K562 (cell line): ENCODE measurements at regions not wholly inside any gene's neighbourhood (a gene's known extent, or its start where the extent isn't known, plus 50 kb on each side); places are given as distances from the start of the nearest gene placed in this dataset.

Experiments used
- ATAC-seq: fragments of 200-7000 bp; cut with Tn5 transposase; 3 replicates; pipeline ENCODE4 v1.9.1; 2020; ENCODE audit warnings: moderate library complexity
- BruUV-seq: library from RNA; stranded (reverse); fragments of 400-500 nt; replicated peaks from 2 replicates; lab custom pipeline; 2021; lab: Mats Ljungman, UMichigan
- CTCF ChIA-PET: fragments of 300-600 bp; formaldehyde crosslinking; extraction: SDS; loops from one replicate; lab custom pipeline; 2021; ENCODE audit warnings: low intra/inter-chr PET ratio; lab: Yijun Ruan, JAX
- POLR2A ChIA-PET: fragments of 300-600, 350-650 bp; sonication (Branson Sonifier 250); formaldehyde crosslinking; extraction: SDS; loops from one replicate; lab custom pipeline; 2021; ENCODE audit warnings: antibody characterized with exemption, inconsistent platforms; lab: Yijun Ruan, JAX
- DNase-seq, 4 experiments: peaks; one replicate each; pipeline versions ENCODE4 v3.0.0 to v3.0.0-alpha.2; 2011 to 2018; ENCODE audit warnings: low spot score in 3 of 4, mixed read lengths in 3 of 4; ENCODE audit errors: extremely low read depth in 1 of 4
- FAIRE-seq: peaks from 2 replicates; lab custom pipeline; 2011; peaks lifted over from hg19 to GRCh38; lab: Jason Lieb, UNC
- H2AFZ ChIP-seq: 2 replicates; pipeline ENCODE4 v1.6.0; 2011; ENCODE audit warnings: low read depth, low read length, control low read depth, inconsistent platforms
- H3K27ac ChIP-seq: fragments of 200-600 bp; 3 replicates; pipeline ENCODE4 v1.8.0; 2011; ENCODE audit warnings: low read depth, mild to moderate bottlenecking, control low read depth, inconsistent platforms, low read length, moderate library complexity, mixed read lengths; ENCODE audit errors: extremely low read depth
- H3K27me3 ChIP-seq, 2 experiments: fragments of 300-600 bp in 1 of 2; 2 replicates in 1 of 2; 3 replicates in 1 of 2; pipeline versions ENCODE4 v1.6.0 to v1.8.0; 2011; ENCODE audit warnings: inconsistent platforms in 2 of 2, low read length in 2 of 2, mild to moderate bottlenecking in 1 of 2, mixed read lengths in 1 of 2, moderate library complexity in 1 of 2; ENCODE audit not compliant: control insufficient read depth in 2 of 2, insufficient read depth in 2 of 2
- H3K36me3 ChIP-seq: fragments of 300-600 bp; 3 replicates; pipeline ENCODE4 v1.8.0; 2011; ENCODE audit warnings: mild to moderate bottlenecking, low read length, inconsistent platforms; ENCODE audit not compliant: control insufficient read depth, insufficient read depth
- H3K4me1 ChIP-seq, 2 experiments: fragments of 200-600 bp in 1 of 2; replicated peaks in 1 of 2; 2 replicates in 1 of 2; 3 replicates in 1 of 2; pipeline versions ENCODE4 v1.5.1 to v1.8.0; 2011; ENCODE audit warnings: inconsistent platforms in 2 of 2, low read length in 2 of 2, mild to moderate bottlenecking in 1 of 2, mixed read lengths in 1 of 2, moderate library complexity in 1 of 2; ENCODE audit not compliant: control insufficient read depth in 2 of 2, insufficient read depth in 2 of 2
- H3K4me2 ChIP-seq: 2 replicates; pipeline ENCODE4 v1.6.1; 2011; ENCODE audit warnings: low read length, control low read depth, inconsistent platforms, mixed read lengths; ENCODE audit not compliant: insufficient read depth
- H3K4me3 ChIP-seq: fragments of 200-600 bp; sonication (generic), shearing (Covaris generic); 2 replicates; pipeline ENCODE4 v1.5.1; 2016; ENCODE audit warnings: control low read depth, inconsistent platforms
- H3K79me2 ChIP-seq: fragments of 200-600 bp; 3 replicates; pipeline ENCODE4 v1.8.0; 2011; ENCODE audit warnings: low read length, inconsistent platforms; ENCODE audit not compliant: control insufficient read depth, insufficient read depth
- H3K9ac ChIP-seq, 2 experiments: 2 replicates each; pipeline versions ENCODE4 v1.6.0 to v1.6.1; 2011; ENCODE audit warnings: low read depth in 2 of 2, low read length in 2 of 2, control low read depth in 1 of 2, inconsistent platforms in 1 of 2, mild to moderate bottlenecking in 1 of 2, mixed read lengths in 1 of 2; ENCODE audit not compliant: insufficient read depth in 1 of 2
- H3K9me1 ChIP-seq: one replicate; pipeline ENCODE4 v1.6.0; 2011; ENCODE audit warnings: inconsistent platforms, mild to moderate bottlenecking, low read length, moderate library complexity; ENCODE audit not compliant: control insufficient read depth, insufficient read depth
- H3K9me3 ChIP-seq: replicated peaks from 2 replicates; pipeline ENCODE4 v1.5.1; 2011; ENCODE audit warnings: low read depth, low read length, inconsistent platforms; ENCODE audit not compliant: control insufficient read depth, insufficient read depth
- H4K20me1 ChIP-seq: replicated peaks from 2 replicates; pipeline ENCODE4 v1.6.1; 2011; ENCODE audit warnings: low read length, inconsistent platforms, mixed read lengths; ENCODE audit not compliant: control insufficient read depth, insufficient read depth
- HDAC3 ChIP-seq: fragments of 450-650 bp; IDR thresholded peaks from 2 replicates; pipeline ENCODE4 v1.6.1; 2018; ENCODE audit warnings: borderline replicate concordance, mild to moderate bottlenecking, moderate library complexity; ENCODE audit not compliant: partially characterized antibody
- SMARCA5 ChIP-seq: fragments of 450-650 bp; IDR thresholded peaks from 2 replicates; pipeline ENCODE4 v1.6.1; 2016
- ZNF449 ChIP-seq: fragments of 250-450 bp; sonication (Bioruptor Pico); IDR thresholded peaks from 2 replicates; pipeline ENCODE4 v1.8.0; 2022; ENCODE audit warnings: moderate library complexity, mild to moderate bottlenecking, inconsistent platforms
- ZNF778 ChIP-seq: fragments of 450-650 bp; formaldehyde crosslinking; IDR thresholded peaks from 2 replicates; pipeline ENCODE4 v1.4.0; 2020; ENCODE audit warnings: mild to moderate bottlenecking, moderate library complexity
- WGBS: fragments of 100-300 bp; shearing (Covaris generic); methylation state at CpG from one replicate; pipeline ENCODE4 v1.1.6; 2016; ENCODE audit warnings: low coverage, mixed read lengths; ENCODE audit not compliant: insufficient coverage; ENCODE audit errors: missing lambda C conversion rate; 5-methylcytosine and 5-hydroxymethylcytosine counted together
- in situ Hi-C: fragments of 300-500 bp; cut with MboI; formaldehyde crosslinking; loops from 4 replicates; pipeline ENCODE4 v1.15.0; 2018; ENCODE audit warnings: inconsistent platforms, mixed read lengths
- intact Hi-C: fragments of 100-400 bp; cut with micrococcal nuclease; formaldehyde crosslinking; loops from 2 replicates; pipeline ENCODE4 v1.14.2; 2022

- in situ Hi-C loops = no loop called here
- Histone ChIP-seq H3K4me2 (no peak overlapping the region), H3K27me3 (0 out of 5 replicates have a peak, but pooled peaks cover 0 to 6% of the 10 kb centered on the region in 2 experiments), H3K4me1 (no peaks in the 10 kb centered on the region), H3K9me1 (no peaks in the 10 kb centered on the region), H3K9ac (no peak overlapping the region), H3K9me3 (no peaks in the 10 kb centered on the region), H3K36me3 (no peaks in the 10 kb centered on the region), H3K27ac (no peak overlapping the region), H3K4me3 (no peak overlapping the region), H3K79me2 (no peaks in the 10 kb centered on the region), H4K20me1 (no peaks in the 10 kb centered on the region), H2AFZ (no peak overlapping the region)
- ATAC-seq = no peak
- BruUV-seq = no TSS peak
- TF ChIP-seq ZNF449 (CRISPR knock-in tag) = no peak
- no peak for TF ChIP-seq ZNF778 (CRISPR knock-in tag)
- TF ChIP-seq SMARCA5 = no peak
- no peak for TF ChIP-seq HDAC3
- POLR2A ChIA-PET = interaction anchor here (0.7 kb wide), 1 partner anchor 1968 kb away, joined by 4 read pairs; no protein-coding TSS in a partner anchor
- no peak for DNase-seq
- CTCF ChIA-PET = no interaction called here
- no peak for FAIRE-seq
- 0% methylated on average over 7 of the region's 7 CpGs for WGBS
- intact Hi-C loops = no loop called here
These were observed 196.4 kb downstream of the HRH4 start for GRCh38 chr18:24656551-24657443.
